ACC112 (cell line): ENCODE measurements at regions not wholly inside any gene's neighbourhood (a gene's known extent, or its start where the extent isn't known, plus 50 kb on each side); places are given as distances from the start of the nearest gene placed in this dataset.

Experiments used
- H2AFZ ChIP-seq: fragments of 200-600 bp; sonication (generic); one replicate; pipeline ENCODE4 v1.6.0; 2017; ENCODE audit warnings: antibody characterized with exemption, low read length; ENCODE audit not compliant: unreplicated experiment
- H3K27ac ChIP-seq: fragments of 200-600 bp; sonication (generic); 2 replicates; pipeline ENCODE4 v1.5.1; 2014; ENCODE audit warnings: low read depth, mild to moderate bottlenecking, antibody characterized with exemption, low read length, moderate library complexity
- H3K27me3 ChIP-seq: fragments of 200-600 bp; sonication (generic); 2 replicates; pipeline ENCODE4 v1.6.1; 2014; ENCODE audit warnings: mild to moderate bottlenecking, antibody characterized with exemption, low read length, moderate library complexity, mixed read lengths; ENCODE audit not compliant: insufficient read depth
- H3K36me3 ChIP-seq: fragments of 200-600 bp; sonication (generic); 2 replicates; pipeline ENCODE4 v1.6.1; 2016; ENCODE audit warnings: mild to moderate bottlenecking, antibody characterized with exemption, low read length, moderate library complexity, mixed read lengths; ENCODE audit not compliant: insufficient read depth
- H3K4me1 ChIP-seq: fragments of 200-600 bp; sonication (generic); one replicate; pipeline ENCODE4 v1.6.1; 2016; ENCODE audit warnings: low read length, mixed read lengths; ENCODE audit not compliant: insufficient read depth, unreplicated experiment, control insufficient read depth
- H3K4me3 ChIP-seq: fragments of 200-600 bp; sonication (generic); 2 replicates; pipeline ENCODE4 v1.5.1; 2014; ENCODE audit warnings: mild to moderate bottlenecking, low read depth, low read length
- H3K79me2 ChIP-seq: fragments of 200-600 bp; sonication (generic); one replicate; pipeline ENCODE4 v1.6.0; 2016; ENCODE audit warnings: low read length; ENCODE audit not compliant: control insufficient read depth, unreplicated experiment, insufficient read depth

GRCh38 chr1:80509965-80510522 is 1290.7 kb upstream of the ADGRL2 start:
- no peak overlapping the region for H3K27ac ChIP-seq
- H2AFZ ChIP-seq, result no peak overlapping the region
- H3K79me2 ChIP-seq, result no peaks in the 10 kb centered on the region
- no peak overlapping the region for H3K4me3 ChIP-seq
- no peaks in the 10 kb centered on the region for H3K4me1 ChIP-seq
- H3K27me3 ChIP-seq, result no peaks in the 10 kb centered on the region
- no peaks in the 10 kb centered on the region for H3K36me3 ChIP-seq

- Histone ChIP-seq H3K36me3 (no peaks in the 10 kb centered on the region), H2AFZ (no peak overlapping the region), H3K4me3 (no peak overlapping the region), H3K4me1 (no peaks in the 10 kb centered on the region), H3K79me2 (no peaks in the 10 kb centered on the region), H3K27ac (no peak overlapping the region), H3K27me3 (0 out of 2 replicates have a peak, but pooled peaks cover 3% of the 10 kb centered on the region)
Measured at GRCh38 chr1:80506216-80506615, 1294.5 kb upstream of the ADGRL2 start.

- no peak overlapping the region for H3K4me3 ChIP-seq
- H3K27me3 ChIP-seq, result no peaks in the 10 kb centered on the region
- no peak overlapping the region for H2AFZ ChIP-seq
- H3K27ac ChIP-seq, result no peak overlapping the region
- no peaks in the 10 kb centered on the region for H3K4me1 ChIP-seq
- H3K79me2 ChIP-seq, result no peaks in the 10 kb centered on the region
- H3K36me3 ChIP-seq, result no peaks in the 10 kb centered on the region
Measured at GRCh38 chr1:80498673-80499072, 1302.1 kb upstream of the ADGRL2 start.

- Histone ChIP-seq H3K79me2 (no peaks in the 10 kb centered on the region), H3K4me3 (no peak overlapping the region), H3K36me3 (no peaks in the 10 kb centered on the region), H3K27me3 (no peaks in the 10 kb centered on the region), H3K4me1 (no peaks in the 10 kb centered on the region), H3K27ac (no peak overlapping the region), H2AFZ (no peak overlapping the region)
Measured at GRCh38 chr1:80495806-80496205, 1304.9 kb upstream of the ADGRL2 start.

- no peak overlapping the region for H2AFZ ChIP-seq
- no peaks in the 10 kb centered on the region for H3K27me3 ChIP-seq
- no peaks in the 10 kb centered on the region for H3K4me1 ChIP-seq
- H3K4me3 ChIP-seq, result no peak overlapping the region
- no peaks in the 10 kb centered on the region for H3K36me3 ChIP-seq
- no peaks in the 10 kb centered on the region for H3K79me2 ChIP-seq
- H3K27ac ChIP-seq, result no peak overlapping the region
Measured at GRCh38 chr1:80472145-80472544, 1328.6 kb upstream of the ADGRL2 start.

- no peaks in the 10 kb centered on the region for H3K36me3 ChIP-seq
- no peaks in the 10 kb centered on the region for H3K27me3 ChIP-seq
- H3K4me1 ChIP-seq, result no peaks in the 10 kb centered on the region
- no peak overlapping the region for H3K4me3 ChIP-seq
- no peak overlapping the region for H3K27ac ChIP-seq
- no peak overlapping the region for H2AFZ ChIP-seq
- H3K79me2 ChIP-seq, result no peaks in the 10 kb centered on the region
Measured at GRCh38 chr1:80468356-80468755, 1332.4 kb upstream of the ADGRL2 start.

- Histone ChIP-seq H3K36me3 (no peaks in the 10 kb centered on the region), H3K4me1 (no peaks in the 10 kb centered on the region)
Measured at GRCh38 chr1:80462006-80462405, 1338.7 kb upstream of the ADGRL2 start.

GRCh38 chr1:80457409-80457808 is 1343.3 kb upstream of the ADGRL2 start:
- no peaks in the 10 kb centered on the region for H3K36me3 ChIP-seq
- no peak overlapping the region for H3K4me3 ChIP-seq
- no peaks in the 10 kb centered on the region for H3K79me2 ChIP-seq
- H3K4me1 ChIP-seq, result no peaks in the 10 kb centered on the region
- no peak overlapping the region for H3K27ac ChIP-seq
- no peak overlapping the region for H2AFZ ChIP-seq
- H3K27me3 ChIP-seq, result no peaks in the 10 kb centered on the region

More at GRCh38 chr1:80462006-80462405, 1338.7 kb upstream of the ADGRL2 start:
- no peak overlapping the region for H3K4me3 ChIP-seq
- no peaks in the 10 kb centered on the region for H3K79me2 ChIP-seq
- no peaks in the 10 kb centered on the region for H3K27me3 ChIP-seq
- no peak overlapping the region for H3K27ac ChIP-seq
- no peak overlapping the region for H2AFZ ChIP-seq

- H3K27ac ChIP-seq, result no peak overlapping the region
- no peaks in the 10 kb centered on the region for H3K4me1 ChIP-seq
- no peak overlapping the region for H3K4me3 ChIP-seq
- no peaks in the 10 kb centered on the region for H3K36me3 ChIP-seq
- no peaks in the 10 kb centered on the region for H3K27me3 ChIP-seq
- no peaks in the 10 kb centered on the region for H3K79me2 ChIP-seq
- H2AFZ ChIP-seq, result no peak overlapping the region
Measured at GRCh38 chr1:80453775-80454174, 1347.0 kb upstream of the ADGRL2 start.

- Histone ChIP-seq H2AFZ (no peak overlapping the region), H3K36me3 (no peaks in the 10 kb centered on the region), H3K4me3 (no peak overlapping the region), H3K27ac (no peak overlapping the region), H3K79me2 (no peaks in the 10 kb centered on the region), H3K4me1 (no peaks in the 10 kb centered on the region), H3K27me3 (no peaks in the 10 kb centered on the region)
Measured at GRCh38 chr1:80450711-80451110, 1350.0 kb upstream of the ADGRL2 start.

- Histone ChIP-seq H3K36me3 (no peaks in the 10 kb centered on the region), H3K4me1 (no peaks in the 10 kb centered on the region), H3K79me2 (no peaks in the 10 kb centered on the region), H3K27ac (no peak overlapping the region), H3K4me3 (no peak overlapping the region), H2AFZ (no peak overlapping the region), H3K27me3 (no peaks in the 10 kb centered on the region)
Measured at GRCh38 chr1:80448081-80448480, 1352.7 kb upstream of the ADGRL2 start.
